C4-2B (cell line): ENCODE measurements at regions not wholly inside any gene's neighbourhood (a gene's known extent, or its start where the extent isn't known, plus 50 kb on each side); places are given as distances from the start of the nearest gene placed in this dataset.

Experiments
- H3K27ac ChIP-seq: fragments of 450-650 bp; 2 replicates; pipeline ENCODE4 v1.5.1; 2017
- ZFX ChIP-seq: fragments of 450-650 bp; IDR thresholded peaks from 2 replicates; pipeline ENCODE4 v1.6.1; 2017
- TF ChIP-seq, protein P1 (sequence below): fragments of 450-650 bp; conservative IDR thresholded peaks from 2 replicates; pipeline ENCODE4 v1.5.1; 2017; ENCODE audit warnings: mild to moderate bottlenecking

DNA sequence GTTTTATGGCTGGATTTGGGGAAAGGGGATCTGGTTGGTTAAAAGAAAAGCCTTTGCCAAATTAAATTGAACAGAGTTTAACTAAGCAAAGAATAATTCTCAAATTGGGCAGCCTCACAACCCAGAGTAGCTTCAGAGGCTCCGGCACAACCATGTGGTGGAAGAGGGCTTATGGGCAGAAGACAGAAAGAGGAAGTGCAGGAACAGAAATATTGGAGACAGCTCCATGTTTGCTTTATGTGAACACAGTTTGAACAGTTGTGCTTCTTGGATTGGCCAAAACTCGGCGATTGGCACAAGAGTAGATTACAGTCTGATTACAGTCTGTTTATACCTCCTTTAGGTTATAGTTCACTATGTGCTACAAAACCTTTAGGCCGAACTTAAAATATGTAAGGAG, 562.7 kb downstream of the TRIML1 start:
- TF ChIP-seq, protein P1, sequence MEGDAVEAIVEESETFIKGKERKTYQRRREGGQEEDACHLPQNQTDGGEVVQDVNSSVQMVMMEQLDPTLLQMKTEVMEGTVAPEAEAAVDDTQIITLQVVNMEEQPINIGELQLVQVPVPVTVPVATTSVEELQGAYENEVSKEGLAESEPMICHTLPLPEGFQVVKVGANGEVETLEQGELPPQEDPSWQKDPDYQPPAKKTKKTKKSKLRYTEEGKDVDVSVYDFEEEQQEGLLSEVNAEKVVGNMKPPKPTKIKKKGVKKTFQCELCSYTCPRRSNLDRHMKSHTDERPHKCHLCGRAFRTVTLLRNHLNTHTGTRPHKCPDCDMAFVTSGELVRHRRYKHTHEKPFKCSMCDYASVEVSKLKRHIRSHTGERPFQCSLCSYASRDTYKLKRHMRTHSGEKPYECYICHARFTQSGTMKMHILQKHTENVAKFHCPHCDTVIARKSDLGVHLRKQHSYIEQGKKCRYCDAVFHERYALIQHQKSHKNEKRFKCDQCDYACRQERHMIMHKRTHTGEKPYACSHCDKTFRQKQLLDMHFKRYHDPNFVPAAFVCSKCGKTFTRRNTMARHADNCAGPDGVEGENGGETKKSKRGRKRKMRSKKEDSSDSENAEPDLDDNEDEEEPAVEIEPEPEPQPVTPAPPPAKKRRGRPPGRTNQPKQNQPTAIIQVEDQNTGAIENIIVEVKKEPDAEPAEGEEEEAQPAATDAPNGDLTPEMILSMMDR = no peak
- TF ChIP-seq ZFX = no peak

DNA sequence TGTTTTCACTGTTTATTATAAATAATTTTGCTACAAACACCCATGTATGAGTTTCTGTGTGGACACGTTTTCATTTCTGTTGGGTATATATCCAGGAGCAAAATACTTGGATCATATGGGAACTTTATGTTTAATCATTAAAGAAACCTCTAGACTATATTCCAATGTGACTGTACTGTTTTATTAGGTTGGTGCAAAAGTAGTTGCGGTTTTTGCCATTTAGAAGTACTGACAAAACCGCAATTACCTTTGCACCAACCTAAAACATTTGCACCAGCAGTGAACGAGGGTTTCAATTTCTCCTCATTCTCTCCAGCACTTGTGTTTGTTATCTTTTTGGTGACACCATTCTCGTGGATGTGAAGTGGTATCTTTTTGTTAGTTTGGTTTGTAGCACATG, 565.0 kb downstream of the TRIML1 start:
- H3K27ac ChIP-seq = no peak overlapping the region
- TF ChIP-seq, protein P1 = no peak
- no peak for TF ChIP-seq ZFX

More for the DNA sequence above, 562.7 kb downstream of the TRIML1 start:
- no peak overlapping the region for H3K27ac ChIP-seq

DNA sequence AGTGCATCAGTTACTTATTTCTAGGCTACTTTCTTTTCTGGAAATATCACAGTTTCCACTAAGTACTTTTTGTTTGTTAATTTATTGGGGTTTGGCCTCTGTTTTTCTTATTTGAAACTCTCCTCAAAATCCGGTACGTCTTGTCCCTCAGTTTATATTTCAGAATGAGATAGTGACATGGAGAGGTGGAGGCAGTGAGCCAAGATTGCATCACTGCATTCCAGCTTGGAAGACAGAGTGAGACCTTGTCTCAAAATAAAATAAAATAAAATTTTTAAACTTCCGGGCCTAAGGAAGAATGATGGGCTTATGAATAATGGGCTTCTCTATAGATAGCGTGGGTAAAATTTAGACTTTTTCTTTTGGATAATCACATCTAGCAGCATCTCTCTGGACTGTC, 567.8 kb downstream of the TRIML1 start:
- TF ChIP-seq, protein P1 = no peak
- TF ChIP-seq ZFX = no peak

DNA sequence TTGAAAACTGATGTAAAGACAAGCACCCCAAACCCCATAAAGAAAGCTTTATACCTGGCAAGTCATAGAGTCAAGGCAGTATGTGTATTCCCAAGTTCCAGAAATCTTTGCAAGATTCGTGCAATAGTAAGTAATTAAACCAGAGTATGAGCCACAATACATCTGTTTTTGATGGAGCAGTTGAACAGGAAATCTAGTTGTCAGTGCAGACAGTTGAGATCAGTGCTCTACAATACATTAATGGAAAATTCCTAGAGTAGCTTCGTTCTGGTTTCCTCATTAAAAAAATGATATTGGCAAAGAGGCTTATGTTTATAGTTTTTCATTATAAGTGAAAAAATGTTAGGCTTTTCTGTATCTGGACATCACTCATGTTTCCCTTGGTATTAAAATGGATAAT, 575.3 kb downstream of the TRIML1 start:
- no peak overlapping the region for H3K27ac ChIP-seq
- TF ChIP-seq, protein P1 = no peak
- no peak for TF ChIP-seq ZFX

More for the DNA sequence above, 567.8 kb downstream of the TRIML1 start:
- H3K27ac ChIP-seq = no peak overlapping the region

DNA sequence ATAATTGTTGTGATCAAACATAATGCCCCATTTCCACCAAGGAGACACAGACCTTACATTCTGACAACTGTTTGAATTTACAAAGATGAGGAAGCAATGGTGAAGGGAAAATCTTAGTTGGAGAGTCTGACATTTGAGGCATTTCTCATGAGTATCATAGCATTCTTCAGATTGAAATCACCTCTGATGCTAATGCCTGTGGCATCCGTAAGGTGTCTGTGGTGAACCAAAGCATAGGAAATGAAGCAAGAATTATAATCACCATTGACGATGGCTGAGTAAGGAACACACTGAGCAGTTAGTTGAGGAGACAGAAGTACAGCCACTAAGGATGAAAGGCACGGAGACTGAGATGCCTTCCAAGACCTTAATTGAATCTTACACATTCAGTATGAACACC, 575.7 kb downstream of the TRIML1 start:
- TF ChIP-seq ZFX = no peak
- TF ChIP-seq, protein P1 = no peak
- no peak overlapping the region for H3K27ac ChIP-seq

DNA sequence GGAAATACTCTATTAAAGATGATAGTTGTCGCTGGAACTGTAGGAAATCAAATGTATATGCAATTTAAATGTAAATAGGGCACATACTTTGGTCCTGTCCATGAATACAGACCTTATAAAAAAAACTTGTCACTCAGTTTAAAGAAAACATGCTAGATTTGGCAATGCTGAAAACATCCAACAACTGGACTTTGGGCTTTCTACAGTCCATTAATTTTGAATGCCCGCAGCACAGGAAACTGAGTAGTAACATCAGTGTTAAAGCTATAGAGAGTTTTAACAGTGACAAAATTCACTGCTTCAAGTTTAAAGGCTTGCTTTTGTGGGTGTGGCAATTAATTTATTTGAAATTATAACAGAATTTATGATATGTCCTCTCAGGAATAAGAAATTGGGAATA, 578.4 kb downstream of the TRIML1 start:
- no peak overlapping the region for H3K27ac ChIP-seq
- no peak for TF ChIP-seq ZFX
- TF ChIP-seq, protein P1 = no peak

DNA sequence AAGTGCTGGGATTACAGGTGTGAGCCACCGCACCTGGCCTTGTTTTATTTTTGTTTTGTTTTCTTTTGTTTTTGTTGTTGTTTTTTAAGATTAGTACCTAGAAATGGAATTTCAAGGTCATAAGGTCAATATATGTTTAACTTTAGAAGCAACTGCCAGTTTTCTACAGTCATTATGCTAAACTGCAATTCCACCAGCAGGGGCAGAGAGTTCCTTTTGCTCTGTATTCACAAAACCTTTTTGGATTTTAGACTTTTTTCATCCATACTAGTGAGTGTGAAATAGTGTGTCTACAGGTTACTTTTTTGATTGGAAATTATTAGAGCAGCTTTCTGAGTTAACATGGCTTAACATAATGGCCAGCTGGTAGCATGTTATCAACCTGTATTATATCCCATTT, 580.6 kb downstream of the TRIML1 start:
- no peak for TF ChIP-seq ZFX
- TF ChIP-seq, protein P1 = peak; percentile 23
- no peak overlapping the region for H3K27ac ChIP-seq
